Activated CD8-positive, alpha-beta memory T cell treated with anti-CD3 and anti-CD28 coated beads, Interleukin-2, amount 10 ng/mL, durations not matched to agents 7 days and 5 days (primary cell): ENCODE measurements at regions not wholly inside any gene's neighbourhood (a gene's known extent, or its start where the extent isn't known, plus 50 kb on each side); places are given as distances from the start of the nearest gene placed in this dataset.

Experiments used
- ATAC-seq: fragments of 150-1000 bp; cut with Tn5 transposase; one replicate; pipeline ENCODE4 v1.10.0; 2021; ENCODE audit warnings: moderate library complexity
- CTCF ChIA-PET: fragments of 350-600 bp; sonication (Branson Sonifier 250); formaldehyde crosslinking; loops from one replicate; lab custom pipeline; 2021; ENCODE audit warnings: antibody characterized with exemption; lab: Charles Lee
- DNase-seq: peaks from one replicate; pipeline ENCODE4 v3.0.0-alpha.2; 2020
- H3K27ac Mint-ChIP-seq: one replicate; pipeline ENCODE4 v1.8.0; 2021; ENCODE audit warnings: mild to moderate bottlenecking, mixed read lengths
- H3K27me3 Mint-ChIP-seq: one replicate; pipeline ENCODE4 v1.8.0; 2021; ENCODE audit warnings: mixed read lengths
- H3K36me3 Mint-ChIP-seq: one replicate; pipeline ENCODE4 v1.8.0; 2021; ENCODE audit warnings: mild to moderate bottlenecking, mixed read lengths
- H3K4me1 Mint-ChIP-seq: one replicate; pipeline ENCODE4 v1.8.0; 2021; ENCODE audit warnings: mixed read lengths
- H3K4me3 Mint-ChIP-seq: one replicate; pipeline ENCODE4 v1.8.0; 2021; ENCODE audit warnings: mild to moderate bottlenecking, moderate library complexity, mixed read lengths
- H3K9me3 Mint-ChIP-seq: one replicate; pipeline ENCODE4 v1.8.0; 2022; ENCODE audit warnings: low read depth, mixed read lengths

DNA sequence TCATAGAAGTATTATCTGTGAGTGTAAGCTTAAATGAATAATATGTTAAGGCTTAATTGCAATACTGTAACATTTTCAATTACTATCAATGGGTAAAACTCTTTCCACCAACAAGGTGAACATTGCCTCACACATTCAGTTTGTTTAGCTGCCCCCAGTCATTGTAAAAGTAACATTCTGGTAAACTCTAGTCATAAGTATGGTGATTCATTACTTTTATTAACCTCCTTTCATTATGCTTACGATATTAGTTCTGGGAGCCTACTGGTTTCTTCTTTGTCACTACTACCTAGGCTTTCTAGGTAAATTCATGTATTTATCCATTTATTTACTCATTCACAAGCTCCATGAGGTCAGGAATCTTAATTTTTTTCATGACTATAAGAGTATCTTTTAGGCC, 412.8 kb upstream of the SLIT2 start:
- ATAC-seq (no peak), DNase-seq (no peak)
- CTCF ChIA-PET, result no interaction called here
- H3K9me3 Mint-ChIP-seq, result peaks cover 8% of the 10 kb centered on the region
- H3K27ac Mint-ChIP-seq, result no peak overlapping the region
- no peak overlapping the region for H3K4me3 Mint-ChIP-seq
- H3K36me3 Mint-ChIP-seq, result no peaks in the 10 kb centered on the region
- H3K27me3 Mint-ChIP-seq, result no peaks in the 10 kb centered on the region
- H3K4me1 Mint-ChIP-seq, result no peaks in the 10 kb centered on the region

DNA sequence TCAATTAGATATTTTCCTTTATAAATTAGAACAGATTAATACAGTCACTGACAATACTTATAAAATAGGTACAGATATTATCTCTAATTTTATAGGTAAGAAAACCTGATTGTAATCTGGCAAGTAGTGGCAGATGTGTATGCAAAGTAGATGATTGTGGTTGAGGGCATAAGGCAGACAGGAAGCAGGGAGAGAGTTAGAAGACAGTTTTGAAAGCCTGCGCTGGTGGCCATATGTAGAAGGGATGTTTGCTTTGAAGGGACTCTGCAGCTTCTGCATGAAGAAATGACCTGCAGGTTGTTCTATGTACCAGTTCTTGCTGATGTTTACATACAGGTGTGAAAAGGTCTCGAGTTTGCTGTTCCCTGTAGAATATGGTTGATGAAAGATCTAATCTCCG, 416.3 kb upstream of the SLIT2 start:
- Mint-ChIP-seq H3K4me1 (no peaks in the 10 kb centered on the region), H3K27me3 (no peaks in the 10 kb centered on the region), H3K36me3 (no peaks in the 10 kb centered on the region), H3K27ac (no peak overlapping the region), H3K9me3 (peaks cover 6% of the 10 kb centered on the region), H3K4me3 (no peak overlapping the region)
- CTCF ChIA-PET, result no interaction called here
- no peak for ATAC-seq
- no peak for DNase-seq

DNA sequence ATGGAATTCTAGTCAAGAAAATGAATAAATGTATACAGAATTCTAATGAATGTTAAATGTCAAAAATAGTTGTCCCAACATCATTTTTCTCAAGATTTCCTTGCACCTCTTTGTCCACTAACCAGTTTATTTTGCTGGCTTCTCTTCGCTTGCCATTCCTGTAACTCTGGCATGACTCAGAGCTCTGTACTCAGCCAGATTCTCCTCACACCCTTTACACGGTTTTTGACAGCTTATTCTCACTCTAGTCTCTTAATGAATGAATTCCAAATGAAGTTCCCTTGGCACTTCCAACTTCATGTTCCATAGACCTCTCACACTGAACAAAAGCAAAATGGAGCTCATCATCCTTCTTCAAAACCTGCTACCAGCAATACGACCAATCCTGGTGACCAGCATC, 419.3 kb upstream of the SLIT2 start:
- no peaks in the 10 kb centered on the region for H3K4me1 Mint-ChIP-seq
- H3K27me3 Mint-ChIP-seq, result no peaks in the 10 kb centered on the region
- peaks cover 10% of the 10 kb centered on the region for H3K9me3 Mint-ChIP-seq
- CTCF ChIA-PET, result no interaction called here
- DNase-seq, result no peak
- H3K27ac Mint-ChIP-seq, result no peak overlapping the region
- ATAC-seq, result no peak
- H3K36me3 Mint-ChIP-seq, result no peaks in the 10 kb centered on the region
- H3K4me3 Mint-ChIP-seq, result no peak overlapping the region

DNA sequence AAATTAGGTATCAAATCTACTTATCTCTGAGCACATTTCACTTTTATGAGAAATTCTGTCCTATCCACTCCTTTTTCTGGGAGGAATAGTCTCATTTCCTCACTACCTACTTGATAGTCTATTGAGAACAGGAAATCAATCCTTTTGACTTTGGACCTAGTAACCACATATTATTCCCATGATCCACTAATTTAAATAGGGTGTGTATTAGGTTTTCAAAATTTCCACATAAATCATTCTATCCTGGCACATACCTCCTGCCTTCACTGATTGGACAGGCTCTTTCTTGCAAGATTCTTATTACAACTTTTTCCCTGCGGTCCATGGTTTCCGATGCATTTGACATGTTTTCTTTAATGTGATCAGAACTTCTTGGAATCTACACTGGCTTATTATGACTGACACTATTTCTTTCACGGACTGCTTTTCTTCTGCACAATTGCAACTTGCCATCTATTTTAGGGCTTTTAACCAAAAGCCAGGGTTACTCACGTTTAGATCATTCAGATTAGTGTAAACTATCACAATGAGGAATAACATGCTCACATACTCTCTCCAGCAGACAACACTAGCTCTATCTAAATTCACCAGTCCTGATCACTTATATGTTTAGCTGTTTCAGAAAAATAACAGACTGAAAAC, 419.9 kb upstream of the SLIT2 start:
- Mint-ChIP-seq H3K4me1 (no peaks in the 10 kb centered on the region), H3K36me3 (no peaks in the 10 kb centered on the region), H3K27me3 (no peaks in the 10 kb centered on the region), H3K27ac (no peak overlapping the region), H3K4me3 (no peak overlapping the region), H3K9me3 (peaks cover 7% of the 10 kb centered on the region)
- DNase-seq (no peak), ATAC-seq (no peak)
- CTCF ChIA-PET, result no interaction called here

DNA sequence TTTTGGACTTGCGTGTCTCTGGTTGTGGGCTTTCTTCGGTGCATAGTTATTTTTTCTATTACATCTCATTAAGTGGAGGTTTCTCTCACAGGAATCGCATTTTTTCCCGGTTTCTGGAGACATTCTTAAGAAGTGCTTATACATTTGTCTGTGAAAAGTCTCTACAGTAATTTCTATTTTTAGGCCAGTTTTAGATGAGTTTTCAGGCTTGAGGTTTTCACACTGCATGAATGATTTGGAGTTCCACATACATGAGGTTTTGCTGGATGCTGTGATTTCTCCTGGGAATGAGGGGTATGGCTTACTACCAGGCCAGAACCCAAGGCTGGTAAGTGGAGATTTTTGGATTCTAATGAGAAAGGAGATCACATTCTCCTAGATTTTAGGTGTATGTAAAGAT, 422.6 kb upstream of the SLIT2 start:
- CTCF ChIA-PET, result no interaction called here
- H3K4me1 Mint-ChIP-seq, result no peaks in the 10 kb centered on the region
- peaks cover 6% of the 10 kb centered on the region for H3K9me3 Mint-ChIP-seq

DNA sequence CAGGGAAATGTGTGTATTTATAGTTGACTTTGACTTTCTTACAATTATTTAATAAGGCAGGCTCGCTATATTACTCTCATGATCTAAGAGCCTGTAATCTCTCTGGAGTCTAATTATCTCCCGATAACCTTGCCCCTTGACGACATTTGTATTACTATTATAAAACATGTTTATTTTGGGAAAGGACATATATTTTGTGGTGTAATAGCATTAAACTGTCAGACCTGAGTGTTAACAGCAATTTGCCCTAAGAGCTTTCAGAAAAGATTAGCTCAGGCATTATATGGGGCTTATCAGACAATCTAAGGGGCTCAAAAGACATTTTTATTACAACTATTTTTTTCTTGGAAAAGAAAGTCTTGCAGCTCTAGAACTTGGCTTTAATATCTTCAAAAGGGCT, 427.9 kb upstream of the SLIT2 start:
- Mint-ChIP-seq H3K9me3 (peaks cover 6% of the 10 kb centered on the region), H3K27me3 (no peaks in the 10 kb centered on the region), H3K36me3 (no peaks in the 10 kb centered on the region), H3K27ac (no peak overlapping the region), H3K4me1 (no peaks in the 10 kb centered on the region), H3K4me3 (no peak overlapping the region)
- DNase-seq (no peak), ATAC-seq (no peak)
- CTCF ChIA-PET, result no interaction called here

More for the DNA sequence above, 422.6 kb upstream of the SLIT2 start:
- DNase-seq (no peak), ATAC-seq (no peak)
- Mint-ChIP-seq H3K36me3 (no peaks in the 10 kb centered on the region), H3K27ac (no peak overlapping the region), H3K4me3 (no peak overlapping the region), H3K27me3 (no peaks in the 10 kb centered on the region)

DNA sequence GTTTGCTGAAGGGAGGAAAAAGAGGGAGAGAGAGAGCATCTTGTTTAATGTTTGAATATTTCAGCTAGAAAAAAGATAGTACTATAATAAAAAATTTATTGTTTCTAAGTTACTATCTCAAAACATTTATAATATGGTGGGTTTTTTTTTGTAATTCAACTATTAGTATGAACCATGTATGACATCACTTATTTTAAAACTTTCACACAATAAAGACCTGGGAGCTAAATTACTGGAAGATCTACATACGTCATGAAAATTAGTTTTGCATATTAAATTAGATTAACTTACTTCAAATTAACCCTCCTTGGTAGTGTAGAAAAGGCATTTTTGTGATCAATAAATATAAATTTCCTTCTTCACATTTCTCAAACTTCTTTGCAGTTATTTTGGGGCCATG, 432.0 kb upstream of the SLIT2 start:
- ATAC-seq (no peak), DNase-seq (no peak)
- Mint-ChIP-seq H3K9me3 (no peaks in the 10 kb centered on the region), H3K4me3 (no peak overlapping the region), H3K27me3 (no peaks in the 10 kb centered on the region), H3K27ac (no peak overlapping the region), H3K4me1 (no peaks in the 10 kb centered on the region), H3K36me3 (no peaks in the 10 kb centered on the region)
- CTCF ChIA-PET, result no interaction called here

DNA sequence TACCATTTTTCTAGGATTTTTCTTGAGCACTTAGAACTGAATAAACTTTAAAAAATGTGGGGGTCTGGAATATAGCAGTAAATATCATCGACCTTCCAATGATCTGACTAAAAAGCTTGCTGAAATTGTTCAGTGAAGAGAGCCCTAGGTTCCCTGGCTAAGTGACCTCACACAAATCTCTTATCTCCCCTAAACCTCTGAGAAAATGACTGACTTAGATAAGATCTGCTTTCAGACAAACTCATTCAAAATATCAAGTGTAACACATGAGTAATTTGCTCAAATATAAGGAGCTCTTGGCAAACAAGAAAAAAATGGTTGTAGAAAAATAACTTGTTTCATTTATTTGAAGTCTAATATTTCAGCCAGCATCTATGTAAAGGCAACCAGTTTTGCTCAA, 441.7 kb upstream of the SLIT2 start:
- no peaks in the 10 kb centered on the region for H3K27me3 Mint-ChIP-seq
- H3K27ac Mint-ChIP-seq, result no peak overlapping the region
- no peaks in the 10 kb centered on the region for H3K9me3 Mint-ChIP-seq
- CTCF ChIA-PET, result interaction anchor here (0.6 kb wide), 1 partner anchor 655 kb away, joined by 3 read pairs; no protein-coding TSS in a partner anchor
- ATAC-seq, result no peak
- H3K4me3 Mint-ChIP-seq, result no peak overlapping the region
- no peak for DNase-seq
- no peaks in the 10 kb centered on the region for H3K4me1 Mint-ChIP-seq
- no peaks in the 10 kb centered on the region for H3K36me3 Mint-ChIP-seq

DNA sequence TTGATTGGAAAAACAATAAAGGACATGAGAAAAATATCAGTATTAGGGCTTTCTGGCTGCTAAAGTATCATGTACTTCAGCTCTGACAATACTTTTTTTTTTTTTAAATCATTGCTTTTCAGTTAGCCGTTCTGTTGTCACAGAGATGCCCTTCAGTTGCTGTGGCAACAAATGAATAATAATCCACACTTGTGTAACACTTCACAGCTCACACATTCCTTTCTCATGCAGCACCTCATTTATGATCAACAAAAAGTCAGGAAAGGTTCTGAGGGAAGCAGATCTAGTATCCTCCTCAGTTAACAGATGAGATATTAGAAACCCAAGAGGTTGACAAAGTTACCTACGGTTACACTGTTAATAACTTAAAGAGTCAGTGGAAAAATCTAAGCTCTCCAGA, 444.2 kb upstream of the SLIT2 start:
- CTCF ChIA-PET, result no interaction called here
- ATAC-seq (no peak), DNase-seq (no peak)
- Mint-ChIP-seq H3K27me3 (no peaks in the 10 kb centered on the region), H3K4me1 (no peaks in the 10 kb centered on the region), H3K9me3 (peaks cover 3% of the 10 kb centered on the region), H3K27ac (no peak overlapping the region), H3K4me3 (no peak overlapping the region), H3K36me3 (no peaks in the 10 kb centered on the region)

DNA sequence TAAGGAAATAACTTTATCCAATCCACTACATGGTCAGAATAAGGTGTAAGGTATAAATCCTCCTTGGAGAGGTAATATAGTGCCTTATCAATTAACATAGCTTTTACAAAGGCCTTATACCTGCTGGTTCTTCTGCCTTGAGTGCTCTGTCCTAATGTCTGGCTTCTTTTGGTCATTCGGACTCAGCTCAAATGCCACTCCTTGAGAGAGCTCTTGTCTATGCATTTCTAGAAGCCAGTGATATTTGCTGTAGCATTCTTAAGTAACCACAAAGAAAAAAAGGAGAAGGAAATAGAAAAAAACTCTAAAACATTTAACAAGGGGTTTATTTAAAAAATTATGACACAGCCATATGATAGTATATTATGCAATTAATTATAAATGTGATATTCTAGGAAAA, 444.8 kb upstream of the SLIT2 start:
- Mint-ChIP-seq H3K36me3 (no peaks in the 10 kb centered on the region), H3K4me3 (no peak overlapping the region), H3K9me3 (peaks cover 3% of the 10 kb centered on the region), H3K27me3 (no peaks in the 10 kb centered on the region), H3K4me1 (no peaks in the 10 kb centered on the region), H3K27ac (no peak overlapping the region)
- CTCF ChIA-PET, result no interaction called here
- ATAC-seq (no peak), DNase-seq (no peak)

DNA sequence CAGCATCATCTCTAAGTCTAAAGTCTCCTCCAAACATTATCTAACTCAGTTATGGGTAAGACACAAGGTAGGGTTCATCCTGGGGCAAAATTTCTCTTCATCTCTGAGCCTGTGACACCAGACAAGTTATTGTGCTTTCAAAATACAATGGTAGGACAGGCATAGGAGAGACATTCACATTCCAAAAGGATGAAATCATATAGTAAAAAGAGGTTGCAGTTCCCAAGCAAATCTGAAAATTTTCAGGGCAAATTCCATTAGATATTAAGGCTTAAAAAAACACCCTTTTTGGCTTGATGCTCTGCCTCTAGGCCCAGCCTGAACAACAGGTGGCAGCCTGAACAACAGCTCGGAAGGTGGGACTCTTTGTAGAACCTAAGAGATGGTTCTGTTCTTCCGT, 448.3 kb upstream of the SLIT2 start:
- Mint-ChIP-seq H3K4me1 (no peaks in the 10 kb centered on the region), H3K27ac (no peak overlapping the region), H3K36me3 (no peaks in the 10 kb centered on the region), H3K4me3 (no peak overlapping the region), H3K9me3 (peaks cover 7% of the 10 kb centered on the region), H3K27me3 (no peaks in the 10 kb centered on the region)
- no peak for DNase-seq
- no peak for ATAC-seq
- CTCF ChIA-PET, result no interaction called here

DNA sequence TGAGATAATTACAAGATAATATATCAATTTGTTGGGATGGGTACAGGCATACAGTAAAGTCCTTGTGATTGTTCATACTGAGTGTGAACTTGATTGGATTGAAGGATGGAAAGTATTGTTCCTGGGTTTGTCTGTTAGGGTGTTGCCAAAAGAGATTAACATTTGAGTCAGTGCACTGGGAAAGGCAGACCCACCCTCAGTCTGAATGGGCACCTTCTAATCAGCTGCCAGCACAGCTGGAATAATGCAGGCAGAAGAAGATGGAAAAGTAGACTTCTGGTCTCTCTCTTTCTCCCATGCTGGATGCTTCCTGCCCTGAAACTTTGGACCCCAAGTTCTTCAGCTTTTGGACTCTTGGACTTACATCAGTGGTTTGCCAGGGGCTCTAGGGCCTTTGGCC, 457.9 kb upstream of the SLIT2 start:
- H3K4me3 Mint-ChIP-seq, result no peak overlapping the region

DNA sequence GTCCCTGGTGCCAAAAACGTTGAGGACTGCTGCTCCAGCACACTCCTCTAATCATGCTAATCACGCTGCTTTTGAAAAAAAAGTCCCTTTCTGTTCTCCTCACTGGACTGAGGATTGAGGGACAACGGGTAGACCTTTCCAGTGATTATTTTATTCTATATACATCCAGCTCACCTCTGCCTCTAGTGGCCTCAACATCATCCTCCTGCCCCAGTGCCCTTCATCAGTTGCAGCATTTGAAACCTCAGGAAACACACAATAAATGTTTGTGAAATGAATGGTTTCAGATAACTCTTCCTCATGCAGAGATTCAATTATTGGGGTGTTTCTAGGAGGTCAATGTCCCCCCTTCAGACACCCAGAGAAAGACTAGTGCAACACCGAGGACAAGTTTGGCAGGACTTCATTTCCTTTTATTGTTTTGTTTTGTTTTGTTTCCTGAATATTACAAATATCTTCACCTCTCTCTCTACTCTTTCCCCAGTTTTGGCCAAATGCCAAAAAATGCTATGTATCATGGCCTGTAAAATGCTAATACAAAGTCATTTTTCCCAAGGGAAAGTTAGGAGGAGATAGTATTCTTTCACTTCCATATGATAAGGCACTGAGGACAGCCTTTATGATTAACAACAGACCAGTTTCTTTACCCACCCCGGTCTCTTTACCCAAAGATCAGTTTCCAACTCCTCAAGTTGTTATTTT, 460.1 kb upstream of the SLIT2 start:
- H3K27me3 Mint-ChIP-seq, result no peaks in the 10 kb centered on the region
- no peaks in the 10 kb centered on the region for H3K36me3 Mint-ChIP-seq
- peaks cover 2% of the 10 kb centered on the region for H3K9me3 Mint-ChIP-seq
- H3K27ac Mint-ChIP-seq, result no peak overlapping the region
- CTCF ChIA-PET, result no interaction called here
- DNase-seq (no peak), ATAC-seq (no peak)
- no peak overlapping the region for H3K4me3 Mint-ChIP-seq
- H3K4me1 Mint-ChIP-seq, result no peaks in the 10 kb centered on the region

More for the DNA sequence above, 457.9 kb upstream of the SLIT2 start:
- no peak for ATAC-seq
- H3K27me3 Mint-ChIP-seq, result no peaks in the 10 kb centered on the region
- no peaks in the 10 kb centered on the region for H3K36me3 Mint-ChIP-seq
- H3K4me1 Mint-ChIP-seq, result no peaks in the 10 kb centered on the region
- H3K27ac Mint-ChIP-seq, result no peak overlapping the region
- H3K9me3 Mint-ChIP-seq, result peaks cover 2% of the 10 kb centered on the region
- DNase-seq, result no peak
- CTCF ChIA-PET, result no interaction called here

DNA sequence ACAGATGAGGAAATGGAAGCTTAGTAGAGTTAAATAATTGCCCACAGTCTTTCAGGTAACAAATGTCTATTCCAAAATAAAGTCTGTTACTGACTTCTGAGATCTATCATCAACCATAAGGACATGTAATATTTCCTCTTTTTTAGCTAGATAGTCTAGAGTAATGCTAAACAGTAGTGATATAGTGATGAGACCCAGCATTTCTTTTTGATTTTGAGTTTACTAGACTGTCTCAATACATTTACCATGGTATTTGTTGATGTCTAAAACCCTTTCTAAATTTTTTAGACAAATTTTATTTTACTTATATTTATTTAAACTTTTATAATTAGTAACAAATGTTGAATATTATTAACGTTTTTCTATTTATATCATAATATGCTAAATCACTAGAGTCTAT, 465.1 kb upstream of the SLIT2 start:
- Mint-ChIP-seq H3K4me1 (no peaks in the 10 kb centered on the region), H3K27ac (no peak overlapping the region), H3K4me3 (no peak overlapping the region), H3K9me3 (peaks cover 15% of the 10 kb centered on the region), H3K36me3 (no peaks in the 10 kb centered on the region), H3K27me3 (no peaks in the 10 kb centered on the region)
- ATAC-seq, result no peak
- CTCF ChIA-PET, result no interaction called here
- DNase-seq, result no peak
